A673 (cell line): ENCODE measurements at regions not wholly inside any gene's neighbourhood (a gene's known extent, or its start where the extent isn't known, plus 50 kb on each side); places are given as distances from the start of the nearest gene placed in this dataset.

Experiments used
- CTCF ChIP-seq: fragments of 300-800, 200-600 bp; sonication (generic); conservative IDR thresholded peaks from 2 replicates; pipeline ENCODE4 v1.5.1; 2017; ENCODE audit warnings: low read depth, mild to moderate bottlenecking, antibody characterized with exemption, low read length, moderate library complexity, mixed read lengths
- EZH2 ChIP-seq: fragments of 200-600 bp; sonication (generic); IDR thresholded peaks from 2 replicates; pipeline ENCODE4 v1.6.1; 2017; ENCODE audit warnings: borderline replicate concordance, low read depth, mild to moderate bottlenecking, mixed read lengths, antibody characterized with exemption, low read length; ENCODE audit not compliant: poor library complexity, severe bottlenecking

GRCh38 chr12:86414201-86414600 is 158.0 kb upstream of the MGAT4C start:
- no peak for TF ChIP-seq CTCF
- TF ChIP-seq EZH2: no peak
